Tibial nerve (tissue), 4 donors: ENCODE measurements at regions not wholly inside any gene's neighbourhood (a gene's known extent, or its start where the extent isn't known, plus 50 kb on each side); places are given as distances from the start of the nearest gene placed in this dataset.
"Not testable (repeated sequence)": the region's sequence is repeated elsewhere in the genome, so short reads cannot be mapped to it uniquely, and the experiment has no call there.

Experiments used
- DNase-seq, 2 donors: peaks; one replicate each; pipeline ENCODE4 v3.0.0-alpha.2; 2019; ENCODE audit warnings: low spot score in 2 of 2
- H3K27ac ChIP-seq, 4 donors: fragments of 200-600 bp; sonication (generic) in 3 of 4; one replicate each; pipeline ENCODE4 v1.5.1; 2017 to 2019; ENCODE audit warnings: mild to moderate bottlenecking in 1 of 4
- H3K27me3 ChIP-seq, 2 donors: fragments of 200-600 bp; sonication (generic) in 1 of 2; one replicate each; pipeline versions ENCODE4 v1.5.1 to v1.6.0; 2017 to 2019
- H3K36me3 ChIP-seq, 3 donors: fragments of 200-600 bp; sonication (generic); one replicate each; pipeline ENCODE4 v1.5.1; 2018 to 2019
- H3K4me1 ChIP-seq, 4 donors: fragments of 200-600 bp; sonication (generic) in 3 of 4; one replicate each; pipeline ENCODE4 v1.5.1; 2017 to 2019
- H3K4me3 ChIP-seq, 4 donors: fragments of 200-600 bp; sonication (generic) in 3 of 4; one replicate each; pipeline ENCODE4 v1.5.1; 2017 to 2019; ENCODE audit warnings: mild to moderate bottlenecking in 1 of 4, moderate library complexity in 1 of 4
- H3K9me3 ChIP-seq, 4 donors: fragments of 200-600 bp; sonication (generic) in 3 of 4; one replicate each; pipeline ENCODE4 v1.5.1; 2017 to 2019
- CTCF ChIP-seq, 5 experiments: fragments of 200-600 bp in 3 of 5; fragments of 450-650 bp in 2 of 5; sonication (generic) in 3 of 5; IDR thresholded peaks; one replicate each; pipeline ENCODE4 v1.5.1; 2016 to 2019; ENCODE audit warnings: antibody characterized with exemption in 5 of 5, mild to moderate bottlenecking in 3 of 5, moderate library complexity in 2 of 5
- EP300 ChIP-seq, 2 donors: sonication (generic); formaldehyde crosslinking; IDR thresholded peaks; one replicate each; pipeline ENCODE4 v1.6.1; 2017; ENCODE audit warnings: antibody characterized with exemption in 2 of 2, mild to moderate bottlenecking in 1 of 2
- POLR2A ChIP-seq, 2 donors: fragments of 450-650 bp; IDR thresholded peaks; one replicate each; pipeline ENCODE4 v1.6.1; 2017; ENCODE audit warnings: antibody characterized with exemption in 2 of 2, mild to moderate bottlenecking in 2 of 2, moderate library complexity in 2 of 2
- WGBS, 2 donors: methylation state at CpG; one replicate each; pipeline ENCODE4 v1.1.5; 2018; 5-methylcytosine and 5-hydroxymethylcytosine counted together

- TF ChIP-seq EP300 (IDR thresholded peaks at IDR 0.05) (no peak), CTCF (IDR thresholded peaks at IDR 0.05) (no peak), POLR2A (IDR thresholded peaks at IDR 0.05) (no peak)
- Histone ChIP-seq H3K4me3 (no peak overlapping the region), H3K36me3 (no peaks in the 10 kb centered on the region), H3K4me1 (no peaks in the 10 kb centered on the region), H3K27me3 (no peaks in the 10 kb centered on the region), H3K27ac (no peak overlapping the region), H3K9me3 (peaks cover 0 to 10% (median 0%) of the 10 kb centered on the region in 4 donors)
- no peak for DNase-seq
Measured at GRCh38 chr19:20294181-20294580, 127.2 kb downstream of the ZNF486 start.

- not testable (repeated sequence) for H3K4me1 ChIP-seq, H3K4me3 ChIP-seq, H3K27ac ChIP-seq, H3K36me3 ChIP-seq, DNase-seq, H3K27me3 ChIP-seq
- WGBS, 2 donors: 23 to 56% methylated on average over 1 of the region's 1 CpG
- peaks cover 0 to 10% (median 0%) of the 10 kb centered on the region in 4 donors for H3K9me3 ChIP-seq
Measured at GRCh38 chr19:20292520-20292919, 125.5 kb downstream of the ZNF486 start.

- no peaks in the 10 kb centered on the region for H3K36me3 ChIP-seq
- H3K27me3 ChIP-seq: no peaks in the 10 kb centered on the region
- no peak overlapping the region for H3K4me3 ChIP-seq
- no peaks in the 10 kb centered on the region for H3K4me1 ChIP-seq
- H3K9me3 ChIP-seq: no peaks in the 10 kb centered on the region
- TF ChIP-seq CTCF (IDR thresholded peaks at IDR 0.05): no peak
- TF ChIP-seq EP300 (IDR thresholded peaks at IDR 0.05): no peak
- TF ChIP-seq POLR2A (IDR thresholded peaks at IDR 0.05): no peak
- no peak for DNase-seq
- H3K27ac ChIP-seq: no peak overlapping the region
Measured at GRCh38 chr19:20289186-20289585, 122.2 kb downstream of the ZNF486 start.

- no peaks in the 10 kb centered on the region for H3K36me3 ChIP-seq
- TF ChIP-seq POLR2A (IDR thresholded peaks at IDR 0.05): no peak
- no peak for TF ChIP-seq EP300 (IDR thresholded peaks at IDR 0.05)
- TF ChIP-seq CTCF (IDR thresholded peaks at IDR 0.05): no peak
- H3K27ac ChIP-seq: no peak overlapping the region
- no peak for DNase-seq
- WGBS, 2 donors: 74 to 79% methylated on average over 3 of the region's 3 CpGs
- H3K4me3 ChIP-seq: no peak overlapping the region
- H3K9me3 ChIP-seq: no peaks in the 10 kb centered on the region
- no peaks in the 10 kb centered on the region for H3K4me1 ChIP-seq
- H3K27me3 ChIP-seq: no peaks in the 10 kb centered on the region
Measured at GRCh38 chr19:20287070-20287469, 120.1 kb downstream of the ZNF486 start.

DNA sequence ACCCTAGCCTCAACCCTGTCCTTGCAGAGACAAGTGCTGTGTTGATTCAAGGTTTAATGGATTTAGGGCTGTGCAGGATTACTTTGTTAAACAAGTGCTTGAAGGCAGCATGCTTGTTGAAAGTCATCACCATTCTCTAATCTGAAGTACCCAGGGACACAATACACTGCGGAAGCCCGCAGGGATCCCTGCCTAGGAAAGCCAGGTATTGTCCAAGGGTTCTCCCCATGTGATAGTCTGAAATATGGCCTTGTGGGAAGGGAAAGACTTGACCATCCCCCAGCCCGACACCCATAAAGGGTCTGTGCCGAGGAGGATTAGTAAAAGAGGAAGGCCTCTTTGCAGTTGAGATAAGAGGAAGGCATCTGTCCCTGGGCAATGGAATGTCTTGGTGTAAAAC is 118.9 kb downstream of the ZNF486 start:
- not testable (repeated sequence) for H3K9me3 ChIP-seq, H3K4me1 ChIP-seq, H3K4me3 ChIP-seq, DNase-seq, H3K36me3 ChIP-seq, H3K27me3 ChIP-seq, H3K27ac ChIP-seq
- 59 to 60% methylated on average over 4 of the region's 4 CpGs for WGBS, 2 donors

DNA sequence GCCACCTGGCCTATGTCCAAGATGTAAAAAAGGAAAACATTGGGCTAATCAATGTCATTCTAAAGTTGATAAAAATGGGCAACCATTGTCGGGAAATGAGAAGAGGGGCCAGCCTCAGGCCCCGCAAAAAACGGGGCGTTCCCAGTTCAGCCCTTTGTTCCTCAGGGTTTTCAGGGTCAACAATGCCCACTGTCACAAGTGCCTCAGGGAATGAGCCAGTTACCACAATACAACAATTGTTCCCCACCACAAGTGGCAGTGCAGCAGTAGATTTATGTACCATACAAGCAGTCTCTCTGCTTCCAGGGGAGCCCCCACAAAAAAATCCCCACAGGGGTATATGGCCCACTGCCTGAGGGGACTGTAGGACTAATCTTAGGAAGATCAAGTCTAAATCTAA is 112.5 kb downstream of the ZNF486 start:
- H3K9me3 ChIP-seq: no peaks in the 10 kb centered on the region
- no peak overlapping the region for H3K27ac ChIP-seq
- no peaks in the 10 kb centered on the region for H3K4me1 ChIP-seq
- H3K27me3 ChIP-seq: no peaks in the 10 kb centered on the region
- H3K4me3 ChIP-seq: no peak overlapping the region
- no peak for DNase-seq
- TF ChIP-seq EP300 (IDR thresholded peaks at IDR 0.05): no peak
- no peak for TF ChIP-seq CTCF (IDR thresholded peaks at IDR 0.05)
- no peak for TF ChIP-seq POLR2A (IDR thresholded peaks at IDR 0.05)
- 55 to 64% methylated on average over 4 of the region's 4 CpGs for WGBS, 2 donors
- H3K36me3 ChIP-seq: no peaks in the 10 kb centered on the region
